GM21526 (cell line): ENCODE measurements at regions not wholly inside any gene's neighbourhood (a gene's known extent, or its start where the extent isn't known, plus 50 kb on each side); places are given as distances from the start of the nearest gene placed in this dataset.

Source experiments
- ATAC-seq: cut with Tn5 transposase; IDR thresholded peaks from one replicate; pipeline ENCODE4 v1.9.1; 2021; ENCODE audit warnings: moderate library complexity; ENCODE audit not compliant: unreplicated experiment, low FRiP score

GRCh38 chr12:97316321-97316720 lies 146.3 kb upstream of the RMST start:
- no peak for ATAC-seq

DNA sequence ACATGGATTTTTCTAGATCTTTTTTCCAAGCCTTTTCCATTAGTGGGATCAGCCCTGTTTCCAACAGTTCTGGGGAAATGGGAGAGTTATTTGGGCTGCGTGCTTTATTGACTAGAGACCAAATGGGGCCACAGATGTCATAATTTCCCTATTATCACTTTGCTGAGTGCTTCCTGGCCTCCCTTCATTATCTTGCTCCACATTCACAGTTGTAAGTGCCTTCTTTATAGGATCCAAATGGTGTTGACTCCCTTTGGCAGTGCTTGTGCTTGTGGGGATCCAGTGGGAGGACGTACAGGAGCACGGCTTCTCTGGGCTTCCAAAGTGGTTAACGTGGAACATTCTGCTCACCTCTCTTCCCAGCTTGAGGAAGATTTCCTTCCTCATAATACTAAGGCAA lies 141.0 kb upstream of the RMST start:
- no peak for ATAC-seq

DNA sequence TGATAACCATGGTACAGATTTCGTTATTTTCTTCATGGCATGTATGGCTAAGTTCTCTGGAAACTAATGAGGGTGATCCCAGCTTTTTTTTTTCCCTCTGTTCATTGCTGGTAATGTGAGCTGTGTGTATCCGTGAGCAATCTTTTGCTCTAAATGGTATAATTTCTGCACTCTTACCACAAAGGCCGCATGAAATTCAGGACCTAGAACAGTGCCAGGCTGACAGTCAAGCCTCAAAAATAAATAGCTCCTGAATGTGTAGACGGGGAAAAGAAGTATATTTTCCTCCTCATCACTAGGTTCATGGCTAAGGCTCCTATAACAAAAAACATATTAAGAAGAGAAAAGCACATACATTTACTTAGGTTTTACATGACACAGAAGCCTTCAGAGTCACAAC lies 140.2 kb upstream of the RMST start:
- no peak for ATAC-seq

DNA sequence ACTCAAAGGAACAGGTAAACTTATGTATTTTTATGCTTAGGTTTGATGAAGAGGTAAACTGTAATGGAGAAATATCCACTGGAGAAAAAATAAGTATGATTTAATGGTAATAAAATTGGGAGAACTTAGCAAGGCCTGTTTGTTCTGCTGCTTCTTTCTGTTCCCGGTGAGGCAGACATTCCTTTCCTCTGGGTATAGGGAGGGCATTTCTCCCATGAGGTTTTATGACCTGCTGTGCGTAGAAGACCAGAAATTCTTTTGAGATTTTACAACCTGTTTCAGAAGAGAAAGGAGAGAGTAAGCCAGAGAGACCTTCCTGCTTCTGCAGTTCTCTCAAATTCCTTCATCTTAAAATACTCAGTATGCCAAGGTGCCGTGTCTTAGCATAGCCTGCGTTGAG lies 139.4 kb upstream of the RMST start:
- ATAC-seq, result no peak

GRCh38 chr12:97324471-97324870 lies 138.1 kb upstream of the RMST start:
- ATAC-seq, result no peak

DNA sequence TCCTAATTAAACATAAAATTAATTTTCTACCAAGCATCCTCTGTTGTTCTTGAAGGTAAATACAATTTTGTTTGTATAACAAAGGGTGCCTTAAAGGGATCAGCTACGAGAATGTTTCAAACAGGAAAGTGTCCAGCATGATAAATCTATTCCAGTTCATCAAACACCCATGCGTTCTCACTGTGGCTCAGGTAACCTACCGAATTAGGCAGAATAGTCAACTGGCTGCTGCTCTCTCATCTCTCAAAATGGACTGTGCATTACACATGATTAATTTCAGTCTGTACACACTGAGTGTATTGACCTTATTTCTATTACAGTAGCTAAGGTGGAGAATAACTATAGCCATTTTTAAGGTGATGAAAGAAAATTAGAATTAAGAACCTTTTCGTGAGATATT lies 127.5 kb upstream of the RMST start:
- no peak for ATAC-seq

GRCh38 chr12:97336900-97337751 lies 125.5 kb upstream of the RMST start:
- peak; percentile 59 for ATAC-seq

DNA sequence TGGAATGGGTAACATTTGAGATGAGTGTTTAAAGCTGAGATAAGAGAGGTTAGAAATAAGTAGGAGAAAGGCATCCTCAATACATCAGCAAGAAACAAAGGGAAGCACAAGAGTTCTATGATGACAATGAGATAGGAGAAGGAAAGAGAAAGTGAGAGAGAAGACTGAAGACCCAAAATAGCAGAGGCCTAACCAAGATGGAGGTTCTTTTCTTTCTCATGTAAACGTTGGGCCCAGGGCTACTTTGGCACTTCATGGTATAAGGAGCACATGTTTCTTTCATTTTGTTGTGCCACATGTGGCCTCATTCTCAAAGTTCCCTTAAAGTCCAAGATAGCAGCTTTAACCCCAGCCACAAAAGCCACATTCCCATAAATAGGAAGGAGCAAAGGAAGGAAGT lies 120.5 kb upstream of the RMST start:
- ATAC-seq, result no peak

- no peak for ATAC-seq
Observed at GRCh38 chr12:97347956-97348355, 114.6 kb upstream of the RMST start.

- no peak for ATAC-seq
Observed at GRCh38 chr12:97358361-97358760, 104.2 kb upstream of the RMST start.

- no peak for ATAC-seq
Observed at GRCh38 chr12:97359021-97359690, 103.4 kb upstream of the RMST start.

- no peak for ATAC-seq
Observed at GRCh38 chr12:97363693-97364092, 98.9 kb upstream of the RMST start.

DNA sequence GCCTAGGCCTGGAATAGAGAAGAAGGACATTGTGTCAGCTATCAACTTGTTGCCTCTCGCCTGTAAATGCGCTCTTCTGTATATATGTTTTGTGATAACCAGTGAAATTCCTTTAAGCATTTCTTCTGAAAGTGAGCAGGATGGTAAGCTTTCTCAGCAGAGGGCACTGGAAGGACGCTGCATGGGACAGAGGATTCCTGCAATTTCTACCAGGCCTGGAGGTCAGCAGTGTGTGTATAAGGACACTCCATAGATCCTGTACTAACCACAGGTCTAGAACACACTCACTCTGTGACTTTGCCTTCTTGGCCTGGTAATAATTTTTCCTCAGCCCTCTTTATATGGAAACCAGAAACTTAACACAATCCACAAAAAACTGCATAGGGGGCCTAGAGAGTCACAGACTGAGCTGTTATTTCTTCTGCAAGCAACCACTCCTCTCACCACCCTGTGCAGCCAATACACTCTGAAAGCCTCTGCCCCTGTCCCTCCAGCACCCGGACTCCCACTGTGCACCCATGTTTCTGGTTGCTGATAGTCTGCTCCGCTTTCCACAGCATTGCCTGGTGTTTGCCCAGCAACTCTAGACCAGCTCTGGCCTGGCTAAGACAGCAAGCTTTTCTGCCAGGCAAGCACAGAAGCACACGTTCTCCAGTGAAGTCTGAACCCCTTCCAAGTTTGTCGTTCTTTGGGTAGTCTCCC lies 94.0 kb upstream of the RMST start:
- ATAC-seq, result no peak

GRCh38 chr12:97375310-97375709 lies 87.3 kb upstream of the RMST start:
- no peak for ATAC-seq

- no peak for ATAC-seq
Observed at GRCh38 chr12:97380440-97380839, 82.2 kb upstream of the RMST start.

DNA sequence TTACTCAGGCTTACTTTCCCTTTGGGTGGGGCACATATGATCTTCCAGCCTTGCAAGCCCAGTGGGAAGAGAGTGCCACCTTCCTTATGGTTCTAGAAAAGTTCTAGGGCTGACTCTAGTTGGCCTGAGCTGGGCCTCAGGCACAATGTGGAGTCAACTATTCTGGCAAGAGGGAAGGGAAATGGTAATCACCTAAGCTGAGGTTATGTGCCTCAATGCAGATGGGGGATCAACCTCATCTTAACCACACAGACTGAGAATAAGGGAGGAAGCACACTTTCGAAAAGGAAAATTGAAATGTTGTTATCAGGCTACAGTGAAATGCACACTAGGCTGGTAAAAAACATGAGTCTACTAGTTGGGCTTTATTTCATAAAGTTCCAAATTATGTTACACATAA lies 77.5 kb upstream of the RMST start:
- ATAC-seq, result no peak

- ATAC-seq, result no peak
Observed at GRCh38 chr12:97386133-97386581, 76.4 kb upstream of the RMST start.

DNA sequence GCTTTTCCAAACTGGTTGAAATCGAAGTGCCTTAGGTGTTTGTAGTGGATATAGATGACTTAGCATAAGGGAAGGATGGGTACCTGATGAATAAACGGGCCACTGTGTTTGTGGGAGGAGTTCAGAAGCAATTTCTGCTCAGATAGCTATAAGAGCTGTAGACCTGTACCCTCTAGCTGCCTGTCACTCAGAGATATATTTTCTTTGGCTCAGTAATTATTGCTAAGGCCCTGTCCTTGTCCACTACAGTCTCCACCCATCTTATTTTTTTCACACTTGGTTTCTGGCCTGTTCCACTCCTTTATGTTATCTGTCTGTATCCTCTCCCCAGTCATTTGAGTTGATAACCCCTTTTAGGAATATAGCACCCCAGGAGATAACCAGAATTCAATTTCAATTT lies 74.8 kb upstream of the RMST start:
- ATAC-seq, result no peak

GRCh38 chr12:97394657-97395056 lies 67.9 kb upstream of the RMST start:
- no peak for ATAC-seq

- no peak for ATAC-seq
Observed at GRCh38 chr12:97397008-97397407, 65.6 kb upstream of the RMST start.

DNA sequence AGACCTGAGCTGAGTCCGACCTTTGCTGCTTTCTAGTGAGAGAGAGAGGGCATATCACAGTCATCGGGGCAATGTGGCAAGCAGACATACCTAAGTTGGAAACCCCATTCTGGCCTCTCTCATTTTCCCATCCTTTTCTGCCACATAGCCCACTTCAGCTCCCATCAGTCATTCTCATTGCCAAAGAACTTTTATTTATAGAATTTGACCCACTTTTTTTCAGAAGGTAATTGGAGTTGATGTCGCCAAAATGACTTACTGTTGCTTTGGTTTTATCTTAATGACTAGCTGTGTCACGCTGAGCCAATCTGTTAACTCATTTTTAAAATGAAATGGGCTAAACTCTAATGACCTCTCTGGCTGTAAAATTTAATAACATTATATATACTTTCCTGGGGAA lies 63.9 kb upstream of the RMST start:
- no peak for ATAC-seq
